HG03045 (cell line): ENCODE measurements at regions not wholly inside any gene's neighbourhood (a gene's known extent, or its start where the extent isn't known, plus 50 kb on each side); places are given as distances from the start of the nearest gene placed in this dataset.

Experiments
- ATAC-seq: cut with Tn5 transposase; IDR thresholded peaks from one replicate; pipeline ENCODE4 v1.9.1; 2021; ENCODE audit warnings: mild to moderate bottlenecking, moderate library complexity; ENCODE audit not compliant: unreplicated experiment

GRCh38 chr5:93186076-93186682 is 394.8 kb downstream of the NR2F1-AS1 start:
- no peak for ATAC-seq

DNA sequence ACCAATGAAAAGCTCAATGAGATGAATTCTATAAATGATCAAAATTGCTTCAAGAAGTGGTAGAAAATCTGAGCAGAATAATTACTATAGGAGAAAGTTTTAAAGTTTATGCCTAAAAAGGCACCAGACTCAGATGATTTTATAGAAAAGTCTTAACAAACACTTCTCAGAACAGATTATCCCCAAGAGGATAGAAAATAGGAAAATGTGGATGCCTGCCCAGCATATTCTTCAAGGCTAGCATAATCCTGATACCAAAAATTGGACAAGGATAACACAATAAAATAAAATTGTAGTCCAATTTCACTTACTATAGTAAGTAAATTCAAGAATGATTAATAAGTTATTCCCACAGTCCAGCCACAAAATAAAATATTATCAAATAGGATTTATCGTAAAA is 397.0 kb downstream of the NR2F1-AS1 start:
- ATAC-seq = no peak

GRCh38 chr5:93179466-93179865 is 401.6 kb downstream of the NR2F1-AS1 start:
- no peak for ATAC-seq

DNA sequence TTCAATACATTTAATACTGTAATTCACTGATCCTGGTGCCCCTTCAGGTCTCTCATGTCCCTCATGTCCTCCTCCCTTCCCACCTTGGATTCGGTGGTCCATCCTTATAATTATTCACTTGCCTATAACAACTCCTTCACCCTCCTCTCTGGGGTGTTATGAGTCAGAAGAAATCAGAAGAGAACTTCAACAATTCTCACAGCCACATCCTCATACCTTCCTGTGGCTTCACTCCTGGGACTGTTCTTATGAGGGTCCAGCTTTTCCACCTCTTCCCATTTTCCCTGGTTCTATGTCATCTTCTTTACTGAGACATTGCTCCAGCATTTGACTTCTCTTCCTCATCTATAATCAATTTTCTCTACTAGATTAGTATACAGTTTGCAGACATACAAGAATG is 406.1 kb downstream of the NR2F1-AS1 start:
- no peak for ATAC-seq

GRCh38 chr5:93165559-93165958 is 415.5 kb downstream of the NR2F1-AS1 start:
- ATAC-seq = no peak

- ATAC-seq = no peak
Observed at GRCh38 chr5:93164690-93165089, 416.3 kb downstream of the NR2F1-AS1 start.

- no peak for ATAC-seq
Observed at GRCh38 chr5:93163010-93163663, 417.9 kb downstream of the NR2F1-AS1 start.

GRCh38 chr5:93161661-93162654 is 419.1 kb downstream of the NR2F1-AS1 start:
- ATAC-seq = no peak

GRCh38 chr5:93158841-93159240 is 422.2 kb downstream of the NR2F1-AS1 start:
- no peak for ATAC-seq

GRCh38 chr5:93156566-93156965 is 424.5 kb downstream of the NR2F1-AS1 start:
- no peak for ATAC-seq

GRCh38 chr5:93154535-93154934 is 426.5 kb downstream of the NR2F1-AS1 start:
- no peak for ATAC-seq

- no peak for ATAC-seq
Observed at GRCh38 chr5:93153461-93153860, 427.6 kb downstream of the NR2F1-AS1 start.

DNA sequence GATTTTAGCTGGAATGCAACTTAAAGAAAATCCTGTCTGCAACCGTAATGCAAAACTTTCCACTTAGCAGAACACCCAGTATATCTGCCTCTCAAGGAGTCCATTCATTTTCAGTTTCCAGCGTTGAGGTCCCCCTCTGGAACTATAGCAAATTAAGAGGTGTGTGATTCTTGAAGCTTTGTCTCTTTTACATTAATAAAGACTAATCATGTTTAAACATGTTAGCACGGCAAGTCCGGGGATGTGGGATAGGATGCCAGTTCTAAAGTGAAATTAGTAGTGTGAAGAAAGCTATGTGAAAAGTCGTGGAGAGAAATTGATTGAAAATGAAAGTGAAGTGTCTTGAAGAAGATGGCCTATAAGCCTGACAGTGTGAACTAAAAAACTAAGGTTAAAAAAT is 429.1 kb downstream of the NR2F1-AS1 start:
- no peak for ATAC-seq

GRCh38 chr5:93151121-93151520 is 429.9 kb downstream of the NR2F1-AS1 start:
- ATAC-seq = no peak

GRCh38 chr5:93150311-93151012 is 430.6 kb downstream of the NR2F1-AS1 start:
- ATAC-seq = no peak

- ATAC-seq = no peak
Observed at GRCh38 chr5:93145767-93146166, 435.3 kb downstream of the NR2F1-AS1 start.

GRCh38 chr5:93145019-93145418 is 436.0 kb downstream of the NR2F1-AS1 start:
- ATAC-seq = no peak

- ATAC-seq = no peak
Observed at GRCh38 chr5:93141969-93142368, 439.1 kb downstream of the NR2F1-AS1 start.

- no peak for ATAC-seq
Observed at GRCh38 chr5:93130624-93131490, 450.2 kb downstream of the NR2F1-AS1 start.

DNA sequence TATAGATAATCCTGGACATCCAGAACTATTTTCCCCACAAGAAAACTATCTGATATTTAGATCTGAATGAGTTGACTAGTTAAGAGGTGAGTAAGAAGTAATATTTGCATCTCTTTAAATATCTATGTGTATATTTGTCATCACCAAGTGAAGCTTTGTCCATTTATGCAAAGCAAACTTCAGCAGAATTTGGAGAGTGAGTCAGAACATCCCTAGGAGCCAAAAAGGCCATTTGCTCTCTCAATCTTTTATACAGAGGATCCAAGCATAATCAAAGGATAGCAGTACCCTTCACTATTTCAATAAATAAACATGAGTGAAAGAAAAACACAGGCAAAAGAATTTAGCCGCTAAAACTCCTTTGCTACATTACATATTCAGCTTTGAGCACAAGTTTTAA is 454.4 kb downstream of the NR2F1-AS1 start:
- no peak for ATAC-seq
